Kidney (tissue), 13 donors: ENCODE measurements at regions not wholly inside any gene's neighbourhood (a gene's known extent, or its start where the extent isn't known, plus 50 kb on each side); places are given as distances from the start of the nearest gene placed in this dataset.

Experiments used
- DNase-seq, 5 donors: peaks; one replicate each; pipeline ENCODE4 v3.0.0-alpha.2; 2013 to 2020
- FAIRE-seq: peaks from 2 replicates; lab custom pipeline; 2012; peaks lifted over from hg19 to GRCh38; lab: Jason Lieb, UNC
- H3K27ac ChIP-seq, 2 donors: one replicate each; pipeline ENCODE4 v1.7.0; 2013; ENCODE audit warnings: low read depth in 2 of 2, low read length in 2 of 2, inconsistent platforms in 1 of 2
- H3K27me3 ChIP-seq: one replicate; pipeline ENCODE4 v1.7.1; 2013; ENCODE audit warnings: low read length, inconsistent platforms; ENCODE audit not compliant: control insufficient read depth, insufficient read depth
- H3K36me3 ChIP-seq, 3 donors: one replicate each; pipeline versions ENCODE4 v1.7.0 to v1.7.1; 2013; ENCODE audit warnings: low read length in 3 of 3, control low read depth in 1 of 3, inconsistent platforms in 1 of 3; ENCODE audit not compliant: insufficient read depth in 3 of 3, control insufficient read depth in 2 of 3
- H3K4me1 ChIP-seq, 3 donors: one replicate each; pipeline versions ENCODE4 v1.7.0 to v1.7.1; 2013; ENCODE audit warnings: low read length in 3 of 3, inconsistent platforms in 1 of 3, low read depth in 1 of 3; ENCODE audit not compliant: control insufficient read depth in 2 of 3, insufficient read depth in 2 of 3
- H3K4me3 ChIP-seq, 3 donors: one replicate each; pipeline versions ENCODE4 v1.7.0 to v1.8.1; 2013; ENCODE audit warnings: low read length in 3 of 3, control low read depth in 1 of 3, inconsistent platforms in 1 of 3
- H3K9ac ChIP-seq, 3 donors: one replicate each; pipeline versions ENCODE4 v1.7.0 to v1.7.1; 2013; ENCODE audit warnings: low read length in 3 of 3, control low read depth in 1 of 3, inconsistent platforms in 1 of 3
- H3K9me3 ChIP-seq, 3 donors: one replicate each; pipeline versions ENCODE4 v1.7.0 to v1.7.1; 2013; ENCODE audit warnings: low read length in 3 of 3, control low read depth in 1 of 3, inconsistent platforms in 1 of 3; ENCODE audit not compliant: control insufficient read depth in 2 of 3, insufficient read depth in 1 of 3
- CTCF ChIP-seq: IDR thresholded peaks from 3 replicates; pipeline ENCODE4 v1.5.1; 2012; ENCODE audit warnings: mild to moderate bottlenecking, moderate library complexity, borderline replicate concordance; ENCODE audit not compliant: insufficient read depth; ENCODE audit errors: extremely low read depth
- intact Hi-C: fragments of 100-400 bp; cut with DNase I; formaldehyde crosslinking; loops from one replicate; pipeline ENCODE4 v1.11.1; 2022
- donor health status: control.
- donor health status: control.
- donor health status: control.
- donor health status: control.
- donor health status: control.
- donor health status: DM: yes; HTN: yes; CAD: no.
- donor health status: Normal renal cell carcinoma (clear cell type).

- no peak overlapping the region for H3K27ac ChIP-seq
- no peak for TF ChIP-seq CTCF
- no peaks in the 10 kb centered on the region for H3K27me3 ChIP-seq
- no peaks in the 10 kb centered on the region for H3K4me1 ChIP-seq
- H3K9ac ChIP-seq, result no peak overlapping the region
- intact Hi-C loops, result no loop called here
- no peaks in the 10 kb centered on the region for H3K9me3 ChIP-seq
- DNase-seq (no peak), FAIRE-seq (no peak)
- H3K36me3 ChIP-seq, result no peaks in the 10 kb centered on the region
- H3K4me3 ChIP-seq, result no peak overlapping the region
Measured at GRCh38 chr15:29618586-29618985, 203.7 kb downstream of the TJP1 start.

GRCh38 chr15:29616512-29616911 is 205.8 kb downstream of the TJP1 start:
- no peak overlapping the region for H3K27ac ChIP-seq
- H3K36me3 ChIP-seq, result no peaks in the 10 kb centered on the region
- DNase-seq (no peak), FAIRE-seq (no peak)
- no peaks in the 10 kb centered on the region for H3K27me3 ChIP-seq
- H3K4me3 ChIP-seq, result no peak overlapping the region
- no peak for TF ChIP-seq CTCF
- H3K9ac ChIP-seq, result no peak overlapping the region
- H3K4me1 ChIP-seq, result no peaks in the 10 kb centered on the region
- H3K9me3 ChIP-seq, result no peaks in the 10 kb centered on the region
- intact Hi-C loops, result no loop called here

DNA sequence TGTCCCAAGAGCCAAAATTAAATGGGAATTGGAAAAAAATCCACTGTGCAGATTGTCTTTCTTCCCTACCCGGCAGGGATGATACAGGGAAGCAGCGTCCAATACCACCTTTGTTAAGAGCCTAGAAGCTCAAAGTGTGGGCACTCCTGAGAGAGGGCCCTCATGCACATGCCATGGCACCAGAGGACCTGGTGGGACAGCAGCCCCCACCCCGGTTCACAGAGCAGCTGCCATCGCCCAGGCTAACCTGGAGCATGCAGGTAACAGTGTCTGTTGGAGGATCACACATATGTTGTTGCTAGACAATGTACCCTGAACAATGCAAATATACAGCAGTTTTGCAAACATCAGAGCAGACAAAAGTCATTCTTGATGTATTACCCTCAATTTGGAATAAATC is 206.5 kb downstream of the TJP1 start:
- no peak for TF ChIP-seq CTCF

GRCh38 chr15:29613951-29614382 is 208.3 kb downstream of the TJP1 start:
- intact Hi-C loops, result no loop called here
- FAIRE-seq (no peak), DNase-seq (no peak)
- Histone ChIP-seq H3K36me3 (no peaks in the 10 kb centered on the region), H3K4me3 (no peak overlapping the region), H3K9me3 (no peaks in the 10 kb centered on the region), H3K27me3 (no peaks in the 10 kb centered on the region), H3K4me1 (no peaks in the 10 kb centered on the region), H3K27ac (no peak overlapping the region), H3K9ac (no peak overlapping the region)
- no peak for TF ChIP-seq CTCF

More for the DNA sequence above, 206.5 kb downstream of the TJP1 start:
- Histone ChIP-seq H3K27ac (no peak overlapping the region), H3K4me1 (no peaks in the 10 kb centered on the region), H3K36me3 (no peaks in the 10 kb centered on the region), H3K4me3 (no peak overlapping the region), H3K9me3 (no peaks in the 10 kb centered on the region), H3K9ac (no peak overlapping the region), H3K27me3 (no peaks in the 10 kb centered on the region)
- FAIRE-seq (no peak), DNase-seq (no peak)
- intact Hi-C loops, result no loop called here
